HG03045 (cell line): ENCODE measurements at regions not wholly inside any gene's neighbourhood (a gene's known extent, or its start where the extent isn't known, plus 50 kb on each side); places are given as distances from the start of the nearest gene placed in this dataset.
"Not testable (repeated sequence)": the region's sequence is repeated elsewhere in the genome, so short reads cannot be mapped to it uniquely, and the experiment has no call there.

Source experiments
- ATAC-seq: cut with Tn5 transposase; IDR thresholded peaks from one replicate; pipeline ENCODE4 v1.9.1; 2021; ENCODE audit warnings: mild to moderate bottlenecking, moderate library complexity; ENCODE audit not compliant: unreplicated experiment

DNA sequence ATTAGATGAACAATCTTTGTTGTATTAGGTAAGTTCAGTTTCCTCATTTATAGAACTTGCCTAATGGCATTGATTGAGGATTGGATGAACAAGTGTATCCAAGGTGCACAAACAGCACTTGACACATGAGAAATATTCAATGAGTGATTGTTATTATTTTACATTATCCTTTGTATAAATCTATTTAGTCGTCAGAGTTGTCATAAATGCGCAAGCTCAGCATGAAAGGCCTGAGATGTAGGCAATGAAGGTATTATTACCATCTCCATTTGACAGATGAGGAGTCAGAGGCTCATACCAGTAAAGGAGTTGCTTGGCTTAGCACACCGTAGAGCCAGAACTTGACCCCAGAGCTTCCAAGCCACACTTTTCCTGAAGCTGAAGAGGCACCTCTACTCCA, 291.4 kb downstream of the C1D start:
- no peak for ATAC-seq

DNA sequence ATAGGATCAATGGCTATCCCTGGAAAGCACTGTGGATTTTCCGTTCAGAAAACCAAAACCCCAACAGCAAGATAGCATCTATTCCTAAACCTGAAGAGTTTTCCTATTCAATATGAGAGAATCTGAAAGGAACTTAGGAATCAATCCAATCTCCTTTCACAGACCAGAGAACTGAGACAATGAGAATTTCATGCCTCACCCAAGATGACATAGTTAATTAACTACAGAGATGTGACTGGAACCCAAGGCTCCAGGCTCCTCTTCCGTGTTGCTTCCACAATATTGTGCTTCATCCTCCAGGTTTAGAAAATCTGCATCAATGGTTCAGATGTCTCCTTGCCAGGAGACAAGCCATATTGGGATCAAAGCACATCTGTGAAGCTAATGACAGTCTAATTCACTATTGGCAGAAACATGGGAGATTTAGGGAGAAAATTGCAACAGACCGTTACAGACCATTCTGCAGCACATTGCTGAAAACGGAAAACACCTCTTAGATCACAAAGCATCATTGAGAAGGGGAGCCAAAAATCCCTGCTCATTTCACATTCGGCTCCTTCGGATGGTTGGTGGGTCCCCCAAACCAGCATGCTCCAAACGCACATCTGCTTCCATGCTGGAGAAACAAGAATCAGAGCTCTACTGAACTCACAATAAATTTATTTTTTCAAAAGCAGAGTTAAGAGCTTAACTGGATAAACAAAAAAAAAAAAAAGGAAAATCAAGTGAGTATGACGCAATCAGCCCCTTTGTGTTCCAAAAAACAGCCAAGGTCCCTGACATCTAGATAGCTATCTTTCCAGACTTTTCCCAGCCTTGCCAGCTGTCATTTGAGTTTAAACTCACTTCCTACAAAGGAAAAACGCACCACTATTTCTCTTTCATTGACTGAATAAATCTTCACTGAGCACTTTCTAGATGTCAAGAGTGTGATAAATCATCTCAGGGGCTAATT, 290.3 kb downstream of the C1D start:
- ATAC-seq, result no peak

DNA sequence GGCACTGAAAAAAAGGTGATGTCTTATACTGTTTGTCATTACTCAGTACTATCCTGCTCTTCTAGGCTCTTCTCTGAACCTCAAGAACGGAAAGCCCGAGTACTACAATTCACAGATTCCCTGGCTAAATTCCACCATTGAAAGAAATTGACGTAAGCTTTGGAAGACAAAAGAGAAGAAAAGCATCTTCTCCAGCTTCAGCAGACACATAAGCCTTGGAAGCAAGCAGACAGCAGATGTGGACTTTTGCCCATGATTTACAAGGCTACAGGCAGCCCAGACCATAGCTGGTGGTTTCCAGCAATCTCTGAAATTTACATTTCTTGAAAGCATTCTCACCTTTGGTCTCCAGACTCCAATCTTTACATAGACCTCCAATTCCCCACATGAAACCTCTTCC, 289.0 kb downstream of the C1D start:
- ATAC-seq, result no peak

DNA sequence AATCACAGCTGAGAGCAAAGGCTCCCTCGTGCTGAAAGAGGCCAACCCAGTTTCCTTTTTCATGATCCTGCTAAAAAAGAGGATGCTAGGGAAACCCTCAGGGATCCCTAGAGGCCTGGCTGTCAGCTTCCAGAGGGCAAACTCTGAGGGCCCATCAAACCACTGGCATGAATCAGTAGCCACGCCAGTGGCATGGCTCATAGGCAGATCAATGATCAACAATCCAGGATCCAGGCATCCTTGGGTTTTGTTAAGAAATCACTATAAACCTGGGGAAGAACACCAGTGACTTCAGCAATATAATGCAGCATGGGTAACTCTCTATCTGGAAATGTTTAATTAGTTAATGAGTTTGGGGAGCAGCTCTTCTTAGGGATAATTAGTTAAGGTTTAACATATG, 286.5 kb downstream of the C1D start:
- ATAC-seq, result no peak

DNA sequence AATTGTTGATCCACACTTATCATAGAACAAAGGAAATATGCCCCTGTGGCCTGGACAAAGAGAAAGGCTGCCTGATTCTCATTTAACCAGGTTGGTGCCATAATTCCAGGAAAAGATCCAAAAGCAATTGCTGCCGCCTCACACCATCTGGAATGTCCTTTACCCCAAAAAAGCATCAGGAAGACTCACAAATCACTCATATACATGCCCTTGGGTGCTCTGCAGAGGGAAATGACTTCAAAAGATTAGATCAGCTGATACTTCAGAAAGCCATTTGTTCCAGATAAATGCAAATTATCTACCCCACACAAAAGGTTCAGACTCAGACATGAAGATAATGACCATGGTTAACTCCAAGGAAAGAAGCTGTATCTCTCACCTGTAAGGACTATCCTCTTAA, 285.8 kb downstream of the C1D start:
- no peak for ATAC-seq

DNA sequence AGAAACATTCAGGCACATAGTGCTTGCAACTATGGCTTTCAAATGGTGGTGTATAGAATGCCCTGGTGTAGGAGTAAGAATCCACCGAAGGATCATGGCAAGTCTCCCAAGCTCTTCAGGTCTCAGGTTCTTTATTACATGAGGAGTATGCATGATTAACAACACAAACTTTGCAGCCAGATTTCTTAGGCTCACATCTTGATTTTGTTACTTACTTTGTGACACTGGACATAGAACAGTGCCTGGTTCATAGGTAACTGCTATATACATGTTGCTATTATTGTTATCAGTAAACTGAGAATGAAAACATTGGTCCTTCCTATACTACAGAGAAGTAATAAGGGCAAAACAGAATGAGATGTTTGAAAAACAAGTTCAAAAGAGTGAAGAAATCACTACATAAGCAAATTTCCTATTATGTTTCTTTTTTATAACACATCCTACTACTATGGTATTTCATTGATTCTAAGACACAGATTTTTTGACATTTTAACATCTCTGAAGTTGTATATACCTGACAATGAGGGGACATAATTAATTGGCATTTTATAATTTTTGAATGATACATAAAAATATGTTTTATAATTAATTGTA, 284.9 kb downstream of the C1D start:
- ATAC-seq, result no peak

DNA sequence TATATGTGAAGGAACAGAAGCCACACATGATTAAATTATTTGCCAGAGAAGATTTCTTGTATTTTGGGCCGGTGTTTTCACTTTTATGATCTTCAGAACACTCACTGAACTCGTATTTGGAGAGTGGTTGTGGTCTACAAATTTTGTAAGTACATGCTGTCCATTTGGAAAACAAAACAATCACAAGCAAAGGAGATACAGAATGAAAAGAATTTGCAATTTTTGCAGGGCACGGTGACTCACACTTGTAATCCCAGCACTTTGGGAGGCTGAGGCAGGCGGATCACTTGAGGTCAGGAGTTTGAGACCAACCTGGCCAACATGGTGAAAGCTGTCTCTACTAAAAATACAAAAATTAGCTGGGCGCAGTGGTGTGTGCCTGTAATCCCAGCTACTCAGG, 282.0 kb downstream of the C1D start:
- ATAC-seq, result not testable (repeated sequence)

DNA sequence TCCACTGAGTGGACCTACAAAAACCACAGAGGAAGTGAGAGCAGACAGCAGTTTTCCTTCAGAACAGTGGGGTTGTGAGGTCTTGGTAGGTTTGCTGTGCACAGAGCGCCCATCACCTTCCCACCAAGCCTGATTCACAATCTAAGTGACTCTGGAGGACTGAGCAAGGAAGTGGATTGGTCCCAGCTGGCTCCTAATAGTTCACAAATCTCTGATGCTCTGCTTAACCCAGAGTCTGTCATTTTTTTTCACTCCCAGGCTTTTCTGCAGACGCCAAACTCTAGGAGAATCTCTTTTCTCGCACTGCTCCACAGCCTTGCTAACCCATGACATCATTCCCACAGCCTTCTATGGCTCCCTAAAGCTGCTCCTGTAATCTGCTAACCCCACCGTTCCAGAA, 280.4 kb downstream of the C1D start:
- ATAC-seq, result no peak

DNA sequence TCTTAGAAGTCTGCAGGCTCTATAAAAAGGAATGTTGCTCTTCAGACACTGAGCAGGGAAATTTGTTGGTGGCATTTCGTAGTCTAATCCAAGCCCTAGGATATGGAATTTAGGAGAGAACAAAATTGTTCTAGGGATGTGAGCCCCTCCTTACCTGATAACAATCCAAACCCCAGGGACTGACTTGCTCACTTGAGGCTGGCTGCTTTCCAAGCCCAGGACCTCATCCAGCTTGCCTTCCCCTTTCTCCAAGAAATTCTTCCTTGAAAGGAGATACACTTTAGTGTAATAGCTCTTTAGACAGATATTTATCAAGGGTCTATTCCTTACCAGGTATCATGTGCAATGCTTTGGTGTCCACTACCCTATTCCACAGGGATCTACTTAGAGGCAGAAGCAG, 279.8 kb downstream of the C1D start:
- ATAC-seq, result no peak

DNA sequence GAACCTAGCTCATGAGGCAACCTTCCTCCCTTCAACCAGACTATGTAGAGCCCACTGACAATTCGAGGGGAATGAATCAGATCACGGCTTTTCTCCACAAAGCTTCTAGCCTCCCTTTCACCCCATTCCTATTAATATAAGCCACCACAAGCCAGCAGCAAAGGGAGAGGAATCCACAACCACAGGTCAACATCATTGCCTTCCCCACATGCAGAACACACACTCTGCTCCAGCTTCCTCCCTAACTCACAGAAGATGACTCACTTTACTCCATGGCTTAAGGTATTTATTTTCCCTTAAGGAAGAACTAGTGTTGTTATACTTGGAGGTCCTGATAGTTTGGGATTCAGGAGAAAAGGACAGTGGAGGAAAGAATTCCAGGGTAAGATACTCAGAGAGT, 272.2 kb downstream of the C1D start:
- no peak for ATAC-seq

DNA sequence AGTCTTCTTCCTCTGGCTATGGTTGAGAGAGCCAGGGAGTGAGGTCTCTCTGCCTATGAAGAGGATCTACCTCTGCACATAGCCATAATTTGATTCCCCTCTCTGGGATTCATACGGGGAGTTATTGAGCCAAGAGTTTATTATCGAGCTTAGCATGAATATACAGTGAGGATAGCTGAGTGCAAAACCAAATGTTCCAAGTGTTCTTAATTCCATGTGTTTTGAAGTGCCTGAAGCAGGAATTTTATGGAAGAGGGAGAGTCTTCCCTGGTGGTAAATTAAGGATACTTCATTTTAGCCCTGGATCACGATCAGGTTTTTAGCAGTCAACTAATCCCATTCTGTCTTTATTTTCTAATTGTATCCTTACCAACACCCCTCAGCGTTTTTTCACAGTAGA, 270.6 kb downstream of the C1D start:
- ATAC-seq, result no peak

DNA sequence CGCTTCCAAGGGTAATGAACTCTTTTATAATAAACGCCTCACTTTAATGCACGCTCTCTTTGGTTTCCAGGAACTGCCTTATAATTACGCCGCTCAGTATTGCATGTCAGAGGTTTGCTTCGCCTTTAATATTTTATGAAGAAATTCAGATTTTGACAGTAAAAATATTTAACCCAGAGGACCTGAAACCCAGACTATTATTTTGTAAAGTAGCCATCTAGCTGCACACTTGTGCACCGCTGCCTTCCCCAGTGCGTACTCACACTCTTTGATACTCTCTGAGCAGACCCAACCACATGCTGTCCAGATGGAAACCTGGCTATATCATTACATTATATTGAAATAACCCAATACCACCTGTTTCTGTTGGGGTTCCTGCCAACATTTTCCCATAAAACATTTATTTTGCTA, 270.1 kb downstream of the C1D start:
- no peak for ATAC-seq

DNA sequence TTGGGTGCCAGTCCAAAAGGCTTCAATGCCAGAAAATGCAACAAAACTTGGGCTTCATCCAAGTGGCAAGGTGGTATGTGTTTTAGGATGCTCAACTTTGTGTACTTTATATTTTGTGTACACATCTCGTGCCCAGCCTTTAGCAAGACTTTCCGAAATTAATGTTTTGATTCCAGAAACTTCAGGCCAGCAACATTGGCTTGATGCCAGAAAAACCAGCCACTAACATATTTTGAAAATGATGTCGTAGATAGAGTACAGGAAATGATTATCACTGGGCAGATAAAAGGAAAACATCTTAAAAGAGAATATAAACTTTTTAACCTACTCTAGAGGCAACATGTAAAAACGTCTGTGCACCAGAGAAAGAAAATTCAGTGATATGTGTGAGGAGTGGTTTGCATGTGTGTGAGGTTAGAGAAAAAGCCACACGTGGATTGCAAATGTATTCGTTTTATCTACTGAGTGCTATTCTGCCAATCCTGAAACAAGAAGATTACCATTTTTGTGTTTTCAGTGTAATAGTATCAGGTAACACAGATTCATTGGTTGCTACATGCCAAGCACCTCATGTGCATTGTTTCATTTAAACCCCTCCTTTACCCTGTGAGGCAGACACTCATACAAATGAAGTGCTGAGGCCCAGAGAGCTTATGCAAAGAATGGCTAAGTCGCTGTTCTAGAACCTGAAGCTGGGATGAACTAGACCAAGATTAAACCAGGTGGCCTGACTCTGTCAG, 264.8 kb downstream of the C1D start:
- ATAC-seq, result no peak

DNA sequence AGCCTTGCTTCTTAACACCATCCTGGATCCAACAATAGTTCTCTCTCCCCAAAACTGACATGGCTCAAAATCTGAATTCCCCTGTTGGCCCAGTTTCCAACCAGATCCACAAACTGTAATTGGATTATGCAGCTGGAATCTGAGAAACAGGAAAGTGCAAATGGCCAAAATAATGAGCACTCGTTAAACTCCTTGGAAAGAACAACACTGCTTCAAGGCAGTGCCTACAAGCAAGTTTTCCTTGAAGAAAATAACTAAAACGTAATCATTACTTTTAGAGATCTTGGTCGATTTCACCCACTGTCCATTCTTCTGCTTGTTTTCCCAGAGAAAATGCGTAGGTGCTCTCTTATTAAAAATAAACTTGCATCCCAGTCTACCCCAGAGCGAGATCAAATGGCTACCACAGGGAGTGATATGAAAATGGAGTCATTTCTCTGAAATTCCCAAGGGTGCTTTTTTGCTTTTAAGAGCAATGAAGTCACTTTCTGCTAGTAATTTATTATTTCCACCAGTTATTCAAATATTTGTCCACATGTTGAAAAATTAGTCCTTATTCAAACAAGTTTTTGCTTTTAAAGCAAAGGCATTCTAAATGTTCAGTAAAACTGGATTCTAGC, 264.2 kb downstream of the C1D start:
- ATAC-seq, result no peak

DNA sequence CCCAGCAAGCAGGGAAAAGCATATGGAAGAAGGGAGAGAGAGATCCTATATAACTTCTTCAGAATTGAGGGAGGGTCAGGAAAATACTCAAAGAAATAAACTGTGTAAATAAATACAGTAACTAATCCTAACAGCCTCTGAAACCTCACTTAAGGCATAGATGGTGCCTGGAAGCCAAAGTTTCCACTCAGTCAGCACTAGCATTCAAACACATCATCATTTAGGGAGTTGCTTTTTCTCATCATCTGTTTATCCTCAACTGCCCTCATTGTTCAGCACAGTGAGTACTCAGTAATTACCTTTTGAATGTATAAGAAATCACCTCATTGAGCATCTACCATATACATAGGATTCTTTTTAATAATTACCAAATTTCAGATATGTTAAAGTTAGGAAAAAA, 262.9 kb downstream of the C1D start:
- no peak for ATAC-seq

DNA sequence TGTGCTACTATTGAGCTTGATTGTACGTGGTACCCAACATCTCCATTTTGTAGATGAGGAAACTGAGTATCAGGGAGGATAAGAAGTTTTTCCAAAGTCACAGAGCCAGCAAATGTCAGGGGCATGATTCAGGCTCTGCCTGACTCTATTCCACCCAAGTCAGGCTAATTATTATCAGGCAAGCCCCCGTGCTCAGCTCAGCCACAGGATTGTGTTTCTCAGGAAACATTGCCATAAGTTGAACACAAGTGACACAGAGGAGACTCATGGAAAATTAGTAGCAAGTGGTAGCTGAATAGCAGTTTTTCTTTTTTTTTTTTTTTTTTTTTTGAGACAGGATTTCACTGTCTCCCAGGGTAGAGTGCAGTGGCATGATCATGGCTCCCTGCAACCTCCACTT, 260.5 kb downstream of the C1D start:
- ATAC-seq, result no peak

DNA sequence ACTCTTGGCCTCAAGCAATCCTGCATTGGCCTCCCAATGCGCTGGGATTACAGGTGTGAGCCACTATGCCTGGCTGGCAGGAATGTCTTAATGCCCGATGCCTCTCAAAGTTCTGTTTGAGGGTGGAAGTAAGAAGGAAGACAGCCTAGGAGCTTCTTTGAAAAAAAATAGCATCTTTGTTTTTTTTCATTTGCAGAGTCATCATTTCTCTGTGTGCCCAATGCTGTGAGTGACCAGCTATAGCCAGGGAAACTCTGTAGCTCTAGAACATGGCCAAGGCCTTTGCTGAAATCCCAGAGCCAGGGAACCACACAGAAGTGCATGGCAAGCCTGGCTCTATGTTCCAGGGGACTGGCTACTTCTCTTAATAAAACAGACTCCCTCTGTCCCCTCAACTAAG, 260.0 kb downstream of the C1D start:
- no peak for ATAC-seq

DNA sequence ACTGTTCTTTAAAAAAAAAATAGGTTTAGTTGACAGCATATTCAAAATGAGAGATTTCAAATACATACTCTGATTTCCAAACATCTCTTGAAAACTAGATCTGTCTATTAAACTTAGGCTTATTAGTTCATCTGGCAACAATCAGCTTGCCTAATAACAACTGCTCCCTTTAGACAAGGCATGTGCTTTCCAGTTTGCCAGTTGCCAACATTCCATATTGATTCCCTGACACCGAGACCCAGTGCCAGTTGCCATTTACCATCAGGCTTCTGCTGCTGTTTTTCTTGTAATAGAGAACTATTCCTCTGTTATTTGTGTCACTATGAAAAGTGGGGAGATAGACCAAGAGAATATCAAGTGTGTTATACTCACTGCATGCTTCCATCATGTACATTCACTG, 256.0 kb downstream of the C1D start:
- ATAC-seq, result no peak

DNA sequence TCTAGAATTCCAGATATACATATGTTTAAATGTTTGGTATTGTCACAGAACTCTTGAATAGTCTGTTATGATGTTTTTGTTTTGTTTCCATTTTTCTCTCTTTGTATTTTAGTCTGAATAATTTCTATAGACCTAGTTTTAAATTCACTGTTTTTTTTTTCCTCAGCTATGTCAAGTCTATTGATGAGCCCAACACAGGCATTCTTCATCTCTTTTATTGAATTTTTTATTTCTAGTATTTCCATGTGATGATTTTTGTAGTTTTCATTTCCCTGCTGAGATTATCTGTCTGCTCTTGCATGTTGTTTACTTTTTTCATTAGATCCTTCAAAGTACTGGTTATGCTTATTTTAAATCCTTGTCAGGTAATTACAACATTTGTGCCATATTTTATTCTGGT, 254.7 kb downstream of the C1D start:
- ATAC-seq, result no peak

DNA sequence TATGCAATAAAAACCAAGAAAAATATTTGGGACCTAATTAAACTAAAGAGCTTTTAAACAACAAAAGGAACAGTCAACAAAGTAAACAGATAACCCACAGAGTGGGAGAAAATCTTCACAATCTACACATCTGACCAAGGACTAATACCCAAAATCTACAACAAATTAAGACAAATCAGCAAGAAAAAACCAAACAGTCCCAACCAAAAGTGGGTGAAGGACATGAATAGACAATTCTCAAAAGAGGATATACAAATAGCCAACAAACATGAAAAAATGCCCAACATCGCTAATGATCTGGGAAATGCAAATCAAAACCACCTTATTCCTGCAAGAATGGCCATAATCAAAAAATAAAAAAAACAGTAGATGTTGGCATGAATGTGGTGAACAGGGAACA, 250.1 kb downstream of the C1D start:
- ATAC-seq, result no peak

DNA sequence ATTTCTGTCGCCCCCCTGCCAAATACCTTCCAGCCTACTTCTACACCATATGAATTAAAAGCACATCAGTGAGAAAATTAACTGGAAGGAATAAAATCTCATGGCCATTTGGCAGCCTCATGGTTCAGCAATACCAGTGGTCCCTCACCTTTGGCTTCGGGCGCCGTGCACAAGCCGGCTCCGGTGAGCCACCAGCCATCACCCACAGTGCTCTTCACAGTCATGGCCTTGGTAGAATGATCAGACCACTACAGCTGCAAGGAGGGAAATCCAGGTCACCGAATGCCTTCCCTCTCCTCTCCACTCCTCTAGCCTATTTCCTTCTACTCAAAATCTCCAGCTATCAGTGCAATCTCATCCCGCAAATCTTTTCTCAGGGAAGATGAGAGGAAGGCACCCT, 239.1 kb downstream of the C1D start:
- no peak for ATAC-seq
